Peyer's patch (tissue), 4 donors: ENCODE measurements at regions not wholly inside any gene's neighbourhood (a gene's known extent, or its start where the extent isn't known, plus 50 kb on each side); places are given as distances from the start of the nearest gene placed in this dataset.

Experiments used
- POLR2A ChIP-seq, 2 donors: fragments of 450-650 bp; IDR thresholded peaks; one replicate each; pipeline ENCODE4 v1.5.1; 2017; ENCODE audit warnings: antibody characterized with exemption in 2 of 2, mild to moderate bottlenecking in 2 of 2, moderate library complexity in 2 of 2
- TF ChIP-seq, protein P1 (sequence below), 6 experiments: fragments of 450-650 bp in 4 of 6; fragments of 200-600 bp in 2 of 6; sonication (generic) in 1 of 6; IDR thresholded peaks; one replicate each; pipeline ENCODE4 v1.5.1; 2017 to 2019; ENCODE audit warnings: antibody characterized with exemption in 6 of 6, mild to moderate bottlenecking in 3 of 6, moderate library complexity in 1 of 6

DNA sequence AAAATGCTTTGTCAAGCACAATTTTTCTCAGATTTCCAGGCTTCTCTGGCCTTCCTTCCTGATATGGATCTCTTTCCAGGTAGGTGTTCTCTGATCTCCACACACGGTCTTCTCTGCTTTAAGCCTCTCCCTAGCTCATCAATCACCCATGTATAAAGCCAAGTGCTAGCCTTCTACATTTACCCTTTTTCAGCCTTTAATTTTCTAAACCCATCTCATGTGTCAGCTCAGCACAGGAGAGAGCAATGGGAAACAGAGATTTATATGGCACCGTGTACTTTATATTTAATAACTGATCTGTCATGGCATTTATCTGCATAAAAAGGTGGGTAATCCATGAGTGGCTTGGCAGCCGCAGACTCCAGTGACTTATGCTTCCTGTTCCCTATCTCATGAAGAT lies 495.0 kb downstream of the RASEF start:
- TF ChIP-seq, protein P1, sequence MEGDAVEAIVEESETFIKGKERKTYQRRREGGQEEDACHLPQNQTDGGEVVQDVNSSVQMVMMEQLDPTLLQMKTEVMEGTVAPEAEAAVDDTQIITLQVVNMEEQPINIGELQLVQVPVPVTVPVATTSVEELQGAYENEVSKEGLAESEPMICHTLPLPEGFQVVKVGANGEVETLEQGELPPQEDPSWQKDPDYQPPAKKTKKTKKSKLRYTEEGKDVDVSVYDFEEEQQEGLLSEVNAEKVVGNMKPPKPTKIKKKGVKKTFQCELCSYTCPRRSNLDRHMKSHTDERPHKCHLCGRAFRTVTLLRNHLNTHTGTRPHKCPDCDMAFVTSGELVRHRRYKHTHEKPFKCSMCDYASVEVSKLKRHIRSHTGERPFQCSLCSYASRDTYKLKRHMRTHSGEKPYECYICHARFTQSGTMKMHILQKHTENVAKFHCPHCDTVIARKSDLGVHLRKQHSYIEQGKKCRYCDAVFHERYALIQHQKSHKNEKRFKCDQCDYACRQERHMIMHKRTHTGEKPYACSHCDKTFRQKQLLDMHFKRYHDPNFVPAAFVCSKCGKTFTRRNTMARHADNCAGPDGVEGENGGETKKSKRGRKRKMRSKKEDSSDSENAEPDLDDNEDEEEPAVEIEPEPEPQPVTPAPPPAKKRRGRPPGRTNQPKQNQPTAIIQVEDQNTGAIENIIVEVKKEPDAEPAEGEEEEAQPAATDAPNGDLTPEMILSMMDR (IDR thresholded peaks at IDR 0.05) = no peak
- TF ChIP-seq POLR2A (IDR thresholded peaks at IDR 0.05) = no peak
